IPS-18c (cell line): ENCODE measurements at regions not wholly inside any gene's neighbourhood (a gene's known extent, or its start where the extent isn't known, plus 50 kb on each side); places are given as distances from the start of the nearest gene placed in this dataset.

Experiments used
- H3K4me3 ChIP-seq: 2 replicates; pipeline ENCODE4 v1.7.0; 2013; ENCODE audit warnings: low read depth, mild to moderate bottlenecking, low read length, moderate library complexity; ENCODE audit not compliant: insufficient read depth
- H3K9me3 ChIP-seq: one replicate; pipeline ENCODE4 v1.6.1; 2013; ENCODE audit warnings: mild to moderate bottlenecking, low read length, moderate library complexity; ENCODE audit not compliant: control insufficient read depth, insufficient read depth

- H3K4me3 ChIP-seq, result no peak overlapping the region
- no peaks in the 10 kb centered on the region for H3K9me3 ChIP-seq
Measured at GRCh38 chr15:60057554-60057953, 53.4 kb downstream of the FOXB1 start.

- Histone ChIP-seq H3K9me3 (no peaks in the 10 kb centered on the region), H3K4me3 (no peak overlapping the region)
Measured at GRCh38 chr15:60059186-60059585, 55.1 kb downstream of the FOXB1 start.

GRCh38 chr15:60061758-60062157, 57.6 kb downstream of the FOXB1 start:
- Histone ChIP-seq H3K4me3 (no peak overlapping the region), H3K9me3 (no peaks in the 10 kb centered on the region)

DNA sequence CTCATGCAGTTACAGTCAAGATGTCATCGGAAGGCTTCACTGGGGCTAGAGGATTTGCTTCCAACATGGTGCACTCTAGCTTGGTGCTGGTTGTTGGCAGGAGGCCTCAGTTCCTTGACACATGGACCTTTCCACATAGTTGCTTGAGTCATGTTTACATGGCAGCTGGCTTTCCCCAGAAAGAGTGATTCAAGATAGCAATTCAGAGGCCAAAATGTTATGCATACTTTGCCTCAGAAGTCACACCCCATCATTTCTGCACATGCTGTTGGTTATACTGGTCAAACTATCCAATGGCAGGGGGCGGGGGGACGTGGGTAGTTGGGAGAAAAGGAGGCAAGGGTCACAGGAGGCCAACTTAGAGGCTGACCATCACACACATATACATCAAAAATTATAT, 58.7 kb downstream of the FOXB1 start:
- Histone ChIP-seq H3K9me3 (no peaks in the 10 kb centered on the region), H3K4me3 (no peak overlapping the region)

DNA sequence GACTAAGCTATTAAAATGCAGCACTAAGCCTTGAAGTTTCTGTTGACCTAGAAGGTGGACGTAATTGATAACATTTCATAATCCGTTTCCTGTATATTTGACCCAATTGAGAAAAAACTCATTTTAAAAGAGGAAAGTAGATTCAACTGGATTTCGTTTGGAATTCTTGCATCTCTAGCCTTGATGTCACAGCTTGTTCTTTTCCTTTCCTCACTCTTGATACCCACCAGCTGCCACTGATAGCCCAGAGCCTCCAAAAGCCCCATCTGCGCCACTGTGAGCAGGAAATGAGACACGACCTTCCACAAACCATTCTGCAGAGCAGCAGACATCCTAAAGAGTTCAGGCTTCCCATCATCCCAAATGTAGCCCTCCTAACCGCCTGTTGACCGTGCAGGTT, 61.8 kb downstream of the FOXB1 start:
- Histone ChIP-seq H3K9me3 (no peaks in the 10 kb centered on the region), H3K4me3 (no peak overlapping the region)

GRCh38 chr15:60070838-60071493, 66.9 kb downstream of the FOXB1 start:
- H3K4me3 ChIP-seq, result no peak overlapping the region
- no peaks in the 10 kb centered on the region for H3K9me3 ChIP-seq

DNA sequence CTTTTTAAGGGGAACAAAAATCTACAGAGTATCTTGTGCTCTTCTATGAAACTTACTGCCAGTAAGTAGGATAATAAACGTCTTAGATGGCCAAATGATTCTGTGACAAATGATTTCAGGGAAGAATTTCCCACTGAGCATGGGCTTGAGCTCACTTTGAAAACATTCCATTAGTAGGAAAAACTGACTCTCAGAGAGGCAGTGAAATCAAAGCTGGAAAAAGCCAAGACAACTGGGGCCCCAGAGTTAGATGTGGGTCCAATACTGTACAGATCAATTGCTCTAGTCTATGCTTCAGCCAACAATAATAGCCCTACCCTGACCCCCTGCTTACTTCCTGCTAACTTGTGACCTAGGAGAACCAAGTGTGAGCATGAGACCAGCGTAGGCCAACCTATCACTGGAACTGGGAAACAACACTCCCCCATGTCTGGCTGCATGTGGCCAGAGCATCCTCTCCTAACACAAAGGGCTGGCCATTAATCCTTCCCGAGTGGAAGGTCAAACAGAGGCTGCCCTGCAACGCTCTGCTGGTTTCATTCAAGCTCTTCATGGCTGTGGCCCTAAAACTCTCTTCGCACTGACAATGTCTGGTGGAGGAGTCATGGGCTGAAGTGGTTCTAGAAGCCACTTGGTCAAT, 68.8 kb downstream of the FOXB1 start:
- Histone ChIP-seq H3K9me3 (no peaks in the 10 kb centered on the region), H3K4me3 (no peak overlapping the region)

GRCh38 chr15:60073466-60073840, 69.3 kb downstream of the FOXB1 start:
- no peaks in the 10 kb centered on the region for H3K9me3 ChIP-seq

GRCh38 chr15:60074181-60074885, 70.2 kb downstream of the FOXB1 start:
- no peak overlapping the region for H3K4me3 ChIP-seq
- H3K9me3 ChIP-seq, result no peaks in the 10 kb centered on the region

More at GRCh38 chr15:60073466-60073840, 69.3 kb downstream of the FOXB1 start:
- H3K4me3 ChIP-seq, result no peak overlapping the region

GRCh38 chr15:60076045-60076444, 71.9 kb downstream of the FOXB1 start:
- no peaks in the 10 kb centered on the region for H3K9me3 ChIP-seq

GRCh38 chr15:60076582-60077276, 72.6 kb downstream of the FOXB1 start:
- no peak overlapping the region for H3K4me3 ChIP-seq
- H3K9me3 ChIP-seq, result no peaks in the 10 kb centered on the region

More at GRCh38 chr15:60076045-60076444, 71.9 kb downstream of the FOXB1 start:
- H3K4me3 ChIP-seq, result no peak overlapping the region

DNA sequence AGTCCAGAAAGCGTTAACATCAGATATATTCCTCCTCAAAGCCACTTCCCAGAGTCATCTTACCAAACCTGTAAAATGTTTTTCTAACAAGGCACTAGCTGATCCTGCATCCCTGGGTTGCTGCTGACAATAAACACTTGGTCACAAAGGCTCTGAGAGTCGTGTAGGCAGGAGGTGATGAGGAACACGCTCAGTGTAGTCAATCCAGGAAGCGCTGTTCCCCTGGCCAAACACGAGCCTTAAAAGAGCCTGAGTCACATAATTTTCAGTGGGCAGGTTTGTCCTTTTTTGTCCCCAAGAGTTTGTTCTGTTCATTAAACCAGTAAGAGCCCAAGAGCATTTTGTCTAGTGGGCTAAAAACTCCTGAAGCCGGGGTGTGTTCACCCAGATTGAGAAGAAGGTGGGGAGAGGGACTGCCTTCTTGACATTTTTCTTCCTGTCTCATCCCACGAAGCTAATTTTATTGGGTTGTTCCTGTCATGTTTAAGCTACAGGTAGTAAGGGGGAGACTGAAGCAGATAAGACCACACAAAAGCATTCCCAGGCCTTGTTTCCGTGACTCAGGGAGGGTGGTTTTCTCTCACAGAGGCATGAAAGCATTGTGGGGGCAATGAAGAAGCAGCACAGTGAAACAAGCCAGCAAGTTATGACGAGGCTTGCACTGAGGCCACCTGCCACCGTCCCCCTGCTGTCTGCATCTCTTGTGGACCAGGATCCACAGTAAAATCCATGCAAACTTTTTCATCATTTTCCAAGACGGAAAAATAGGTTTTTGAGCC, 73.7 kb downstream of the FOXB1 start:
- Histone ChIP-seq H3K4me3 (no peak overlapping the region), H3K9me3 (no peaks in the 10 kb centered on the region)

- no peaks in the 10 kb centered on the region for H3K9me3 ChIP-seq
- H3K4me3 ChIP-seq, result no peak overlapping the region
Measured at GRCh38 chr15:60079210-60079609, 75.1 kb downstream of the FOXB1 start.

DNA sequence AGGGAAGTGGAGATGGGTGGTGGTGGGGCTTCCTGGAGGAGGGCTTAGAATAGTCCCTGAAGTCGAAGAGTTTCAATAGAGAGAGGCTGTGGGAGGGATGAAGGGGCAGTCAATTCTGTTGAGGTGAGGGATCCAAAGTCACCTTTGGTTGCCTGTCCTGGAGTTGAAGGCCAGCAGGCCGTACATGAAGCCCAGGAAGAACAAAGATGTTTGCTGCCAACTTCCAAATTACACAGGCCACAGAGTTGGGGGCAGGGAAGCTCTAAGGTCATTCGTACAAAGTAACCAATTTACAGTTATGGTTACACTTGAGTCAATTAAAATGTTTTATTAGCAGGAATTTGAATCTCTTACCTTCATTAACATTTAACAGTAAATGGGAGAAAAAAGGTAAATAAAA, 77.9 kb downstream of the FOXB1 start:
- H3K4me3 ChIP-seq, result no peak overlapping the region
- no peaks in the 10 kb centered on the region for H3K9me3 ChIP-seq

DNA sequence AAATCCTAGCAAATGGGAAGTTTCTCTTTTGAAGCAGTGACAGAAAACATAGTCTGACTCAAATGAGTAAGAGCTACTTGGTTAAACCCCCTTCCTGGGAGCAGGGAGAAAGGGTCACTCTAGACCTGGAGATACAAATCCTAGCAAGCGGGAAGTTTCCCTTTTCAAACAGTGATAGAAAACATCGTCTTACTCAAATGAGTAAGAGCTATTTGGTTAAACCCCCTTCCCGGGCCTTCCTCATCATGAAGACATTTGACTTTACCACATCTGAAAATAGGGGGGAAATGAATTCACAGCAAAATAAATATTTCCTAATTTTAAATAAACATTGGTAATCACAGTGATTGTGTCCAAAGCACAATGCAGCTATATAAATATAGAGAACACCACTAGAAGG, 79.2 kb downstream of the FOXB1 start:
- no peak overlapping the region for H3K4me3 ChIP-seq

DNA sequence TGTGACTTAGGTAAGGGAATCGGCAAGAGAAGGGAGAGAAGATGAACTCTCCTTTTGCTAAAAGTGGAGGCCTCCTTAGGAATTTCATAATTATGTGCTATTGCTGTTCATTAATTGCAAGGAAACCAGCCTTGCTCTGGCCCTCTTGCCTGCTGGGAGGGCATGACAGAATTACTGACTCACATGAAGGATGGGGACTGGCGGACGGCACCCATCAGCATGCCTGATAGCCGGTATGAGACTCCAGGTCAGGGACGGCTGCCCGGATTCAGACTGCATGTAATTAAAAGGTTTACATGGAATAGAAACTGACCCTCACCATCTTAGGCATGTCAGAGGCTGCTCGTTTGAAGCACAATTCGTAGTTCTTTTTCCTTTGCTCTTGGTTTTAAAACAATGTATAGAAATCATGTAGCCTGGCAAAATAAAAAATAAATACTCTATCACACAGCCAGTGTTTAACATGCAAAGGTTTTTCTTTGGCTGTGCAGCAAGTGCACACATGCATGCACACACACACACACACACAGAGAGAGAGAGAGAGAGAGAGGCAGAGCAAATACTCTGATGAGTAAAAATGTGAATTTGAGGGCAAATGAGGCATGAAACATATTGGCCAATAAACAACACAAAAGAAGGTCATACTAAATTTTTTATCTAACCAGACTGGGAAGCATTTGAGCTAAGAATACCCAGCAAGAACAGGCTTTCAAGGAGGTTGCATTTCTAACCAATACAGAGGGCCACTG, 82.7 kb downstream of the FOXB1 start:
- no peak overlapping the region for H3K4me3 ChIP-seq

More for the DNA sequence above, 79.2 kb downstream of the FOXB1 start:
- H3K9me3 ChIP-seq, result no peaks in the 10 kb centered on the region

More for the DNA sequence above, 82.7 kb downstream of the FOXB1 start:
- H3K9me3 ChIP-seq, result no peaks in the 10 kb centered on the region
